LNCAP (cell line): ENCODE measurements at regions not wholly inside any gene's neighbourhood (a gene's known extent, or its start where the extent isn't known, plus 50 kb on each side); places are given as distances from the start of the nearest gene placed in this dataset.

Experiments
- CTCF ChIP-seq: fragments of 450-650 bp; IDR thresholded peaks from 2 replicates; pipeline ENCODE4 v1.5.1; 2017; ENCODE audit warnings: mild to moderate bottlenecking

GRCh38 chrX:46366381-46367207 is 178.6 kb downstream of the ZNF674 start:
- TF ChIP-seq CTCF = no peak

- TF ChIP-seq CTCF = no peak
Measured at GRCh38 chrX:46354481-46354880, 190.7 kb downstream of the ZNF674 start.

- no peak for TF ChIP-seq CTCF
Measured at GRCh38 chrX:46341767-46342322, 203.4 kb downstream of the ZNF674 start.

DNA sequence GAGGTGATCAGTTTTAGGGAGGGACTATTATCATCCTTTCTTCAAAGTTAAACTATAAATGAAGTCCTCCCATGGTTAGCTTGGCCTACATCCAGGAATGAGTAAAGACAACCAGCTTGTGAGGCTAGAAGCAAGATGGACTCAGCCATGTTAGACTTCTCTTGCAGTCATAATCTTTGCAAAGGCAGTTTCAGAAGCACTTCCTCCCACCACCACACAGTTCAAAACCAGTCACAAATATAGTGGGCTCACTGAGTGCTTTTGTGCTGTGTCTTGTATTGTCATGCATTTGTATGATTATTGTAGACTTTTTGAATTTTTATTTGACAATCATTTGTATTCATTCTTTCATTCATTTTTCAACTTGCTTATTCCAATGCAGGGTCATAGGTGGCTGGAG is 204.5 kb downstream of the ZNF674 start:
- TF ChIP-seq CTCF = no peak

DNA sequence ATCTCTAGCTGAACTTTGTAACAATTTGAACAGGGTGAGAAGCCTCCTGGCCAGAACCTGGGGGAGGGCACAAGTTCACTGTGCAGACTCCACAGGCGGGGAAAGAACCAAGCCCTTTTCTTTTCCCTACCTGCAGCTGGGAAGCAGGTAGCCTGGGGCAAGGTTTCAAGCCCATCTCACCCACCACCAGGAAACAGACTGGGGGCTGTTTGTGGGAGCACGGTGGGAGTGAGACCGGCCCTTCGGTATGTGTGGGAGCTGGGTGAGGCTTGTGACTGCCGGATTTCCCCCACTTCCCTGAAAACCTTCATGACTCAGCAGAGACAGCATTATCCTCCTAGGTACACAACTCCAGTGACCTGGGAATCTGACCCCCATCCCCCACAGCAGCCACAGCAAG is 211.7 kb downstream of the ZNF674 start:
- TF ChIP-seq CTCF = no peak

- TF ChIP-seq CTCF = no peak
Measured at GRCh38 chrX:46330981-46331380, 214.2 kb downstream of the ZNF674 start.

- TF ChIP-seq CTCF = no peak
Measured at GRCh38 chrX:46330513-46330912, 214.7 kb downstream of the ZNF674 start.
